Activated T-cell treated with anti-CD3 and anti-CD28 coated beads for 4 hours (primary cell): ENCODE measurements at regions not wholly inside any gene's neighbourhood (a gene's known extent, or its start where the extent isn't known, plus 50 kb on each side); places are given as distances from the start of the nearest gene placed in this dataset.

ENCODE experiments used
- DNase-seq: peaks from one replicate; pipeline ENCODE4 v3.0.0-alpha.2; 2020

DNA sequence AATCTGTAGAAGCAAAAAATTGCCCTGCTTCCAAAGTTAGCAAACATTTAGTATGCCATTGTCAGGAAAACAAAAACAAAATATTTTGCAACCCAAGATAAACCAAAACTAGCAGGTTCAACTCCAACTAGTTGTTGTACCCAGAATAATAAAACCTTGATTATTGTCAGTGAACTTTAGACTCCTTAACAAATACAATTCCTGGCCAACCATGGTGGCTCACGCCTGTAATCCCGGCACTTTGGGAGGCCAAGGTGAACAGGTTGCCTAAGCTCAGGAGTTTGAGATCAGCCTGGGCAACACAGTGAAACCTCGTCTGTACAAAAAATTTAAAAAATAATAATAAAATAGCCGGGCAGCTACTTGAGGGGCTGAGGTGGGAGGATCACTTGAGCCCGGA is 53.6 kb upstream of the EPCAM start:
- DNase-seq, result no peak

DNA sequence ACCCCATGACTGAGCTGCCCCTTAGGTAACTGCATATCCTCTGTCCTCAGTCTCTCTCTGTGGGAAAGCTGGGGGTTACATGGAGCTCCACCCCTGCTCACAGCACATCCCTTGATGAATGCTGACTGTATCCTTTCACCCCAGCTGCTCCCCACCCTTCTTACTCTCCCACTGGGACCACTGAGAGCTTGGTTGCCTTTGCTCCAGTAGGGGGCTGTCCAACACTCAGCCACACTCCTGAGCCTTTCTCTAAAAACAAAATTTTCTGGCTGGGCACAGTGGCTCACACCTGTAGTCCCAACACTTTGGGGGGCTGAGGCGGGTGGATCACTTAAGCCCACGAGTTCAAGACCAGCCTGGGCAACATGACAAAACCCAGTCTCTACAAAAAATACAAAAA is 55.4 kb upstream of the EPCAM start:
- no peak for DNase-seq

- DNase-seq, result no peak
Measured at GRCh38 chr2:47313141-47313691, 55.9 kb upstream of the EPCAM start.

DNA sequence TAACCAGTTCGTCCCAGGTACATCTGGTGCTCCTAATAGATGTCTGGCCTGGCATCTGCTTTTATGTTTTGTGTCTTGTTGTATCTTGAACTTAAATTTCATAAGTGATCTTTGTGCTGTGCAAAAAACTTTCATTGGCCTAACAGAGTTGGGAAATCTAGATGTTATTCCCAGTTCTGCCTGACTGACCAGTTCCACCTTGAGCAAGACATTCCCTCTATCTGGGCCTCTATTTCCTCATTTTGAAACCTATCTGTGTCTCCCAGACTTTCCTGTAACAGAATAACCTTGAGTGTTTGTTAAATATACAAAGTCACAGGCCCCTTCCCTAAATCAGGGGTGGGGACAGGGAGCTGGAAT is 56.6 kb upstream of the EPCAM start:
- DNase-seq, result no peak

- no peak for DNase-seq
Measured at GRCh38 chr2:47311764-47312490, 57.2 kb upstream of the EPCAM start.

GRCh38 chr2:47310801-47311560 is 58.1 kb upstream of the EPCAM start:
- DNase-seq, result no peak

DNA sequence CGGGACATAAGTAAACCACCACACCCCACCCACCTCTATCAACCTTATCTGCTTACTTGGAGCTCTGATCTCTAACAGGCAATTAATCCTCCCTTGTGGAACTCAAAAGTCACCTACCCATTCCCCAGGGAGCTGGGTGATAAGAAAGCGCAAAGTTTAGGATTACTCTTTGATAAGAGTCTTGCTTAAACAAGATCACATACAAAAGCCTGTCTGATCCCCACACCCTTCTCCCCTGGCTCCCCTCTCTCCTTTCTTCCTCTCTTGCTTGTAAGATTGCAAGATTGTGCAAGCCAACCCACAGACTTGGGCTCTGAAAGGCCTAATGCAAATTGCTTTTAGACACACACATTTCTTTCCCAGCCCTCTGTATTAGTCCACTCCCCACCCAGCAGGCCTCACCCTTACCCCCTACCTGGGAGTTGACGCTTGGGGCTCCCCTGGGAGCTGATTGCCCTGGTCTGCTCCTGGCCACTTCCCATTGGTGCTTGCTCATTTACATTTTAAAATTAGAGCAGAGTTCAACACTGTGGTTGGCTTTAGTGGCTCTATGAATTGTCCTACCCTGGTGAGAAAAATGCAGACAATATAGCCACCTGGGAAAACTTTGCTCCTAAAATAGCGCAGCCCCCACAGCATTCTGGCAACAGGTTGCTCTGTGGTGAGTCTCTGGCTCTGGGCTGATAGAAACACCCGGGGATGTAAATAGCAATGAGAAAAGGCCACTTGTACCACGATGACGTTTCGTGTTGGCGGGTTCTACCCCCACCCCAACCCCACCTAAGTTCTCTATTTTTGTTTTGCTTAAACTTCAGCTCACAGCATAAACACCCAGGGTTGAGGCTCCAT is 58.9 kb upstream of the EPCAM start:
- DNase-seq, result no peak

GRCh38 chr2:47309472-47309951 is 59.6 kb upstream of the EPCAM start:
- no peak for DNase-seq

DNA sequence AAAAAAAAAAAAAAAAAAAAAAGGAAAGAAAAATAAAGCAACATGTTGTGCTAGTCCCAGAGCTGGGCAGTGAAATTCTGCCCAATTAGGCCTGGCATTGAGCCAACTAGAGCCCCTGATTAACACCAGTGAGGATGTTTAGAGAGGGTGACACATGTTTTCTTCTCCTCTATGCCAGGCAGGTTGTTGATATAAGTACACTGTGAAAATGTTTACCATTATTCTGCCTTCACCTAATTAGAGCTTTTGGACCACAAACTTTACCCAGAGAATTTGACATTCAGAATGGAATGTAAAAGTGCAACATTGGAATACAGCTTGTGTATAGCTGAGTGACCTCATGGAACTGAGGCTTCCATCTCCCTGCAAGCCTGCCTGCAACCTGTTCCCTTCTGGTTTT is 62.0 kb upstream of the EPCAM start:
- no peak for DNase-seq

GRCh38 chr2:47304654-47305053 is 64.5 kb upstream of the EPCAM start:
- DNase-seq, result no peak

- DNase-seq, result no peak
Measured at GRCh38 chr2:47303341-47304148, 65.6 kb upstream of the EPCAM start.

DNA sequence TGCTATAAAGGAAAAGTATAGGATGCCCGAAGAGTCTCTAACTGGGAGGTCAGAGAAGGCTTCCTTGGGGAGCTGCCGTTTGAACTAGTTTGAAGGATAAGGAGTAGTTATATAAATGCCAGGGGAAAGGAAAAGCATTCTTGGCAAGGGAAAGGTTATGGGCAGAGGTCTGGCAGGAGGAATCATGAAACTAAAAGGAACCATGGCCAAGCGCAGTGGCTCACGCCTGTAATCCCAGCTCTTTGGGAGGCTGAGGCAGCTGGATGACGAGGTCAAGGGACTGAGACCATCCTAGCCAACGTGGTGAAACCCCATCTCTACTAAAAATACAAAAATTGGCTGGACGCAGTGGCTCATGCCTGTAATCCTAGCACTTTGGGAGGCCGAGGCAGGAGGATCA is 66.8 kb upstream of the EPCAM start:
- no peak for DNase-seq

DNA sequence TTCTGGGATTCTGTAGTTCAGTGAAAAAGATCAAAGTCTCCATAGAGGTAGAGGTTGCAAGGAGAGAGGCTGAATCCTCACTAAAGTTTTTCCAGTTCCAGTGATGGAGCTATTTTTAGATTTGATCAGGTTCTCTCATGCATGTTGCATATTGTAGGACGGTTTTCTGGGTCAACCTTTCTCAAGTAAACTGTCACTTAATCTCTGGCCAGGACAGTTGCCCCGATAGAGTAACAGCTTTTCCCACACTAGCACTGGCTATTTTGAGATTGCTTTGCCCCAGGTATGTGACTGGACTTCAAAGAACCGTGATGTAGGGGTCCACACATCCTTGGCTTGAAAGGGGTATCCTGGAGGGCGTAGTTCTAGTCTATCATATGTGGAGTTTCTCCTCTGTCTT is 67.4 kb upstream of the EPCAM start:
- no peak for DNase-seq

DNA sequence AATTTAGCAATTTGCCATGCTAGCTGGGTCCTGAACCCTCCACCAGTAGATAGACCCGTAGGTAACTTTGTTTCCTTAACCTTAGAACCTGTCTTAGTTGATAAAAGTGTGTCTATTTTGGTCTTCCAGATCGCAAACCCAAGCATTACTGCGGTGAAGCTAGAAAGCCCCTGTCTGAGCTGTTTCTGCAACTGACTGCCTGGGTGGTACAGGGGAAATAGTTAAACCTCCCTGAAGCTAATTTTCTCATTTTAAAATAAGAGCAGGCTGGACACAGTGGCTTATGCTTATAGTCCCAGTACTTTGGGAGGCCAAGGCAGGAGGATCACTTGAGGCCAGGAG is 67.9 kb upstream of the EPCAM start:
- no peak for DNase-seq

DNA sequence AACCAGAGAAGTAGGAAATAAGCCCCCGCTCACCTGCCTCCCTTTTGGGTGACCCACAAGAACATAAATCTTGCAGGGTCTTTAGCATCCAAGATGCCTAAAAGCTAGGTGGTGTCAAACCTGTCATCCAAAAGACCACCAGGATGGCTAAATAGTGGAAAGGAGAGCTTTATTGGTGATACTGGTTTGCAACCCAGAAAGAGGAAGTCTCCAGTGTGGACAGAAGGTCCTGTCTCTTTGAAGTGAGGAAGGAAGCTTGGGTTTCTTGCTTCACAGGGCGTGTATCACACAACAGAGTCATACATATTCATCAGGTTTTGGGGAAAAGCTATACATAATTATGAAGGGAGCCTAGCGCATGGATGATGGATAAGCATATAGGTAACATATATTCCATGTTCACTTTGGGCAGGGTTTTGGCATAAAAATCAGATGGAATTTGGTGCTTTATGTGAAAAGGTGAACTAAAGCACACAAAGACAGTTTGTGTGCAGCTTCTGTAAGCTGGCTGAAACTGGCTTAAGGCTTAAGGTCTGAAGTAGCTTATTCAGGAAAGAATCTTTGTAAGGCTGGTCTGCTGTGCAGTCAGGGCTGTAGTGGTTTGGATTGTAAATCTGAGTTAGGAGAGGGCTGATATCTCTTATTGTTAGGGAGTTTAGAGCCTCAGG is 68.4 kb upstream of the EPCAM start:
- DNase-seq, result no peak

GRCh38 chr2:47300081-47300480 is 69.0 kb upstream of the EPCAM start:
- DNase-seq, result no peak

DNA sequence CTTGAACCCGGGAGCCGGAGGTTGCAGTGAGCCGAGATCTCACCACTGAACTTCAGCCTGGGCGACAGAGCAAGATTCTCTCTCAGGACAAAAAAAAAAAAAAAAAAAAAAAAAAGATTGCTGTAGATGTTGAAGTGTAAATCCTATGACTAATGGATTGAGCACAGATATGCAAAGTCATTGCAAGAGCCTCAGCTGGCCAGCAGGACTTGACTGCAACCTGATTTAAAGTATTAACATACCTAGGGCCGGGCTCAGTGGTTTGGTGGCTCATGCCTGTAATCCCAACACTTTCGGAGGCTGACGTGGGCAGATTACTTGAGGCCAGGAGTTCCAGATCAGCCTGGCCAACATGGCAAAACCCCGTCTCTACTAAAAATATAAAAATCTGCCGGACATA is 69.6 kb upstream of the EPCAM start:
- no peak for DNase-seq

GRCh38 chr2:47298771-47299170 is 70.3 kb upstream of the EPCAM start:
- DNase-seq, result no peak

GRCh38 chr2:47297767-47298425 is 71.2 kb upstream of the EPCAM start:
- DNase-seq, result no peak

DNA sequence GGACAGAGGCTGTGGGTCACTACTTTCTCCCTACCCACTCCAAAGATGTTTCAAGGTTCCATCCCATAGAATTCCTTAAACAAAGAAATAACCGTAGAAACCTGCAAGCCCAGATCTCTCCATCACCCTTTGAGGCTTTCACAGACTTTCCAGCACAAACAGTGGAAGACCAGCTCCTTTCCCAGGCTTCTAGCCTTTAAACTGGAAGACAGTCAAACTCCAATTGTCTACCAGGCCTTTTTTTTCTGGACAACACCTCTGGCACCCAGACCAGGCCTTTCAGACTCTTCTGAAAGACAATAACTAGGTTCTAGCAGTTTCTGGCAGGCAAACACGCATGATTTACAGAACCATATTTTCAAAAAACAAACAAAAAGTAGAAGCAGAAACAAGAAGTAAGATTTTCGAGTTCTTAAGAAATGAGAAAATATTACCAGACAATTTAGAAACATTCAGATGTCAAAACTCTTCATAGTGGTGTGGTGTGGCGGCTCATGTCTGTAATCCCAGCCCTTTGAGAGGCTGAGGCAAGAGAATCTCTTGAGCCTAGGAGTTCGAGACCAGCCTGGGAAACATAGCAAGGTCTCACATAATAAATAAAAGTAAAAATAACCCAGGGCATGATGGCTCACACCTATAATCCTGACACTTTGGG is 73.0 kb upstream of the EPCAM start:
- DNase-seq, result no peak
